HepG2 (cell line): ENCODE measurements at regions not wholly inside any gene's neighbourhood (a gene's known extent, or its start where the extent isn't known, plus 50 kb on each side); places are given as distances from the start of the nearest gene placed in this dataset.
A peak's percentile ranks its signal among the peaks of the same experiment; 100 is the strongest.

Source experiments
- ATAC-seq: fragments of 200-7000 bp; cut with Tn5 transposase; 3 replicates; pipeline ENCODE4 v1.9.1; 2020; ENCODE audit warnings: mild to moderate bottlenecking, moderate library complexity
- BruUV-seq: library from RNA; stranded (reverse); fragments of 400-500 nt; replicated peaks from 2 replicates; lab custom pipeline; 2021; lab: Mats Ljungman, UMichigan
- CTCF ChIA-PET: fragments of 300-600 bp; formaldehyde crosslinking; extraction: SDS; loops from one replicate; lab custom pipeline; 2021; ENCODE audit warnings: low total read pairs, inconsistent platforms, low intra/inter-chr PET ratio; lab: Yijun Ruan, JAX
- POLR2A ChIA-PET: fragments of 350-600 bp; sonication (Branson Sonifier 250); formaldehyde crosslinking; loops from one replicate; lab custom pipeline; 2020; ENCODE audit warnings: antibody characterized with exemption, inconsistent platforms; lab: Yijun Ruan, JAX
- DNase-seq: peaks from one replicate; pipeline ENCODE4 v3.0.0-alpha.2; 2015; ENCODE audit warnings: low spot score
- FAIRE-seq: peaks from 3 replicates; lab custom pipeline; 2011; peaks lifted over from hg19 to GRCh38; lab: Jason Lieb, UNC
- H2AFZ ChIP-seq: one replicate; pipeline ENCODE4 v1.6.1; 2011; ENCODE audit warnings: low read length, inconsistent platforms
- H3K27ac ChIP-seq: fragments of 300-600 bp; 3 replicates; pipeline ENCODE4 v1.8.0; 2011; ENCODE audit warnings: mixed run types, mild to moderate bottlenecking, mixed read lengths, low read length, inconsistent platforms; ENCODE audit not compliant: insufficient read depth; ENCODE audit errors: extremely low read length
- H3K27me3 ChIP-seq, 2 experiments: fragments of 200-600 bp in 1 of 2; 2 replicates in 1 of 2; 3 replicates in 1 of 2; pipeline versions ENCODE4 v1.6.0 to v1.8.0; 2011; ENCODE audit warnings: low read length in 2 of 2, mild to moderate bottlenecking in 2 of 2, moderate library complexity in 2 of 2, inconsistent platforms in 1 of 2; ENCODE audit not compliant: insufficient read depth in 2 of 2, control insufficient read depth in 1 of 2
- H3K36me3 ChIP-seq, 2 experiments: fragments of 200-600 bp in 1 of 2; replicated peaks in 1 of 2; 2 replicates in 1 of 2; 3 replicates in 1 of 2; pipeline versions ENCODE4 v1.5.1 to v1.8.0; 2011; ENCODE audit warnings: low read length in 2 of 2, inconsistent platforms in 1 of 2; ENCODE audit not compliant: insufficient read depth in 2 of 2, control insufficient read depth in 1 of 2
- H3K4me1 ChIP-seq: 2 replicates; pipeline ENCODE4 v1.5.1; 2012; ENCODE audit warnings: low read length, inconsistent platforms; ENCODE audit not compliant: insufficient read depth
- H3K4me2 ChIP-seq: 2 replicates; pipeline ENCODE4 v1.6.0; 2011; ENCODE audit warnings: low read depth, low read length, inconsistent platforms
- H3K4me3 ChIP-seq, 3 experiments: fragments of 200-600 bp in 1 of 3; sonication (generic), shearing (Covaris generic) in 1 of 3; replicated peaks in 1 of 3; 2 replicates each; pipeline ENCODE4 v1.5.1; 2011 to 2016; ENCODE audit warnings: low read length in 3 of 3, inconsistent platforms in 2 of 3, low read depth in 2 of 3, mild to moderate bottlenecking in 2 of 3, control low read depth in 1 of 3, mixed read lengths in 1 of 3; ENCODE audit not compliant: insufficient read depth in 1 of 3
- H3K79me2 ChIP-seq: one replicate; pipeline ENCODE4 v1.6.1; 2011; ENCODE audit warnings: low read length, inconsistent platforms; ENCODE audit not compliant: insufficient read depth
- H3K9ac ChIP-seq: 2 replicates; pipeline ENCODE4 v1.6.0; 2011; ENCODE audit warnings: mild to moderate bottlenecking, low read depth, low read length, inconsistent platforms; ENCODE audit not compliant: insufficient read depth
- H3K9me3 ChIP-seq: 2 replicates; pipeline ENCODE4 v1.5.1; 2012; ENCODE audit warnings: mild to moderate bottlenecking, low read length
- H4K20me1 ChIP-seq: 2 replicates; pipeline ENCODE4 v1.6.0; 2011; ENCODE audit warnings: inconsistent platforms, mild to moderate bottlenecking, low read length, moderate library complexity; ENCODE audit not compliant: insufficient read depth
- ADNP ChIP-seq: sonication (generic); formaldehyde crosslinking; IDR thresholded peaks from 2 replicates; pipeline ENCODE4 v1.4.0; 2020; ENCODE audit warnings: missing genetic modification reagents
- CREM ChIP-seq, 2 experiments: sonication (generic) in 1 of 2; formaldehyde crosslinking in 1 of 2; IDR thresholded peaks; 2 replicates each; pipeline versions ENCODE4 v1.4.0 to v1.6.1; 2016 to 2020; ENCODE audit warnings: antibody characterized with exemption in 1 of 2, mild to moderate bottlenecking in 1 of 2, missing genetic modification reagents in 1 of 2
- JUNB ChIP-seq: sonication (generic); formaldehyde crosslinking; IDR thresholded peaks from 2 replicates; pipeline ENCODE4 v1.8.0; 2022; ENCODE audit warnings: missing genetic modification reagents, mild to moderate bottlenecking, borderline replicate concordance
- MED8 ChIP-seq: sonication (generic); formaldehyde crosslinking; IDR thresholded peaks from 2 replicates; pipeline ENCODE4 v1.8.1; 2023; ENCODE audit warnings: mild to moderate bottlenecking, missing genetic modification reagents; ENCODE audit not compliant: insufficient replicate concordance
- MLLT10 ChIP-seq: sonication (generic); formaldehyde crosslinking; IDR thresholded peaks from 2 replicates; pipeline ENCODE4 v1.4.0; 2020; ENCODE audit warnings: missing genetic modification reagents
- RFX3 ChIP-seq: IDR thresholded peaks from 2 replicates; pipeline ENCODE4 v1.6.1; 2016; ENCODE audit warnings: missing biosample characterization, missing genetic modification reagents
- SP4 ChIP-seq: sonication (generic); formaldehyde crosslinking; IDR thresholded peaks from 2 replicates; pipeline ENCODE4 v1.8.1; 2023; ENCODE audit warnings: mild to moderate bottlenecking, missing genetic modification reagents
- SSRP1 ChIP-seq: IDR thresholded peaks from 2 replicates; pipeline ENCODE4 v1.6.1; 2016; ENCODE audit warnings: control low read depth
- ZNF274 ChIP-seq: sonication (generic); formaldehyde crosslinking; IDR thresholded peaks from 2 replicates; pipeline ENCODE4 v1.5.1; 2020; ENCODE audit warnings: mild to moderate bottlenecking, missing genetic modification reagents
- ZNF367 ChIP-seq: sonication (generic); formaldehyde crosslinking; IDR thresholded peaks from 2 replicates; pipeline ENCODE4 v1.4.0; 2020; ENCODE audit warnings: missing genetic modification reagents, borderline replicate concordance
- ZNF547 ChIP-seq: sonication (generic); formaldehyde crosslinking; IDR thresholded peaks from 2 replicates; pipeline ENCODE4 v1.5.1; 2020; ENCODE audit warnings: mild to moderate bottlenecking, missing genetic modification reagents
- ZNF720 ChIP-seq: sonication (generic); formaldehyde crosslinking; IDR thresholded peaks from 2 replicates; pipeline ENCODE4 v1.4.0; 2020; ENCODE audit warnings: missing genetic modification reagents
- ZNF766 ChIP-seq: sonication (generic); formaldehyde crosslinking; IDR thresholded peaks from 2 replicates; pipeline ENCODE4 v1.5.0; 2020; ENCODE audit warnings: missing genetic modification reagents, borderline replicate concordance
- ZNF839 ChIP-seq: sonication (generic); formaldehyde crosslinking; IDR thresholded peaks from 2 replicates; pipeline ENCODE4 v1.4.0; 2020; ENCODE audit warnings: missing genetic modification reagents, mild to moderate bottlenecking, borderline replicate concordance
- ZNF878 ChIP-seq: sonication (generic); formaldehyde crosslinking; IDR thresholded peaks from 2 replicates; pipeline ENCODE4 v1.8.1; 2023; ENCODE audit warnings: mild to moderate bottlenecking, missing genetic modification reagents, moderate library complexity
- WGBS: methylation state at CpG from one replicate; pipeline ENCODE4 v1.1.6; 2017; ENCODE audit warnings: low lambda C conversion rate; 5-methylcytosine and 5-hydroxymethylcytosine counted together
- in situ Hi-C: cut with HindIII; loops from 2 replicates; pipeline ENCODE4 v1.10.0; 2017; ENCODE audit warnings: low pct_unique_long_range_greater_than_20kb; ENCODE audit not compliant: extremely low pct_ligation_motif_present
- intact Hi-C: fragments of 100-400 bp; cut with micrococcal nuclease; formaldehyde crosslinking; loops from one replicate; pipeline ENCODE4 v1.10.0; 2022; ENCODE audit not compliant: unreplicated experiment
- TF ChIP-seq, protein P1 (sequence below): sonication (generic); formaldehyde crosslinking; IDR thresholded peaks from 2 replicates; pipeline ENCODE4 v1.8.1; 2023; ENCODE audit warnings: mild to moderate bottlenecking, moderate library complexity, missing genetic modification reagents
- TF ChIP-seq, protein P2 (sequence below): sonication (generic); formaldehyde crosslinking; IDR thresholded peaks from 2 replicates; pipeline ENCODE4 v1.5.0; 2020; ENCODE audit warnings: missing genetic modification reagents
- TF ChIP-seq, protein P3 (sequence below): sonication (generic); formaldehyde crosslinking; IDR thresholded peaks from 2 replicates; pipeline ENCODE4 v1.4.0; 2020; ENCODE audit warnings: mild to moderate bottlenecking, missing genetic modification reagents
- TF ChIP-seq, protein P4 (sequence below), 2 experiments: sonication (generic) in 1 of 2; formaldehyde crosslinking in 1 of 2; IDR thresholded peaks; 2 replicates each; pipeline versions ENCODE4 v1.5.1 to v1.6.1; 2011 to 2020; ENCODE audit warnings: borderline replicate concordance in 1 of 2, low read depth in 1 of 2, low read length in 1 of 2, mild to moderate bottlenecking in 1 of 2, missing genetic modification reagents in 1 of 2, moderate library complexity in 1 of 2

DNA sequence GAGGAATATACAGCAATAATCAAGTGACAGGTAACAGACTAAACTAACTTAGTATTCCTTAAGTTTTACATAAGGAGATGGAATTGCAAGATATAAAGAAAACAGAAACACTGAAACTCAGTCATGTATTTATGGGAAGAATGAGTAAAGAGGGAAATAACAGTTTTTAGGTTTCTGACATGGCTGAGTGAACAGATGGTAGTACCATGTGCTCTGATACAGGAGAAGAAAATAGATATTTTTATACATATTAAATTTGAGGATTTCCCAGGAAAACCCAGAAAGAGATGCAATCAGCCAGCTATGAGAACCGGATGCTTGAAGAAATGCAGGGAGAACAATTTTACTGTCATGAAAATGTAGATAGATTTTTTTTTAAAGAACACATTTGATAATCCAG, 669.5 kb upstream of the GRM3 start (continued):
- TF ChIP-seq SP4 (CRISPR knock-in tag) (no peak), ZNF367 (CRISPR knock-in tag) (no peak), ADNP (no peak), CREM (IDR thresholded peaks at IDR 0.05) (no peak), CREM (CRISPR knock-in tag; IDR thresholded peaks at IDR 0.05) (no peak), MLLT10 (CRISPR knock-in tag) (no peak), MED8 (no peak), ZNF274 (no peak), ZNF839 (CRISPR knock-in tag) (no peak)
- TF ChIP-seq, protein P1, sequence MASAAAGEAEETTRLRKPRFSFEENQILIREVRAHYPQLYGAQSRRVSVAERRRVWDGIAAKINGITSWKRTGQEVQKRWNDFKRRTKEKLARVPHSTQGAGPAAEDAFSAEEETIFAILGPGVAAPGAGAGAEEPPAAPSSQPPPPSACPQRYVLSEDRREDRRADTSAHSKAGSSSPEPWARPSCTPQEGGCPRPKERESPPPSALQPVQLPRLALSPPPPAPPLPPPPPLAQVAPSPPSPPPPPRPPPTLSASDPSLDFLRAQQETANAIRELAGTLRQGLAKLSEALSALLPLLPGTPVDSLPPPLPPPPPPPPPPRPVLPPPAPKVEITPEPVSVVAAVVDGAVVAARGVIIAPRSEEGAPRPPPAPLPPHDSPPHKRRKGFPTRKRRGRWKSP (CRISPR knock-in tag) = no peak
- TF ChIP-seq, protein P2, sequence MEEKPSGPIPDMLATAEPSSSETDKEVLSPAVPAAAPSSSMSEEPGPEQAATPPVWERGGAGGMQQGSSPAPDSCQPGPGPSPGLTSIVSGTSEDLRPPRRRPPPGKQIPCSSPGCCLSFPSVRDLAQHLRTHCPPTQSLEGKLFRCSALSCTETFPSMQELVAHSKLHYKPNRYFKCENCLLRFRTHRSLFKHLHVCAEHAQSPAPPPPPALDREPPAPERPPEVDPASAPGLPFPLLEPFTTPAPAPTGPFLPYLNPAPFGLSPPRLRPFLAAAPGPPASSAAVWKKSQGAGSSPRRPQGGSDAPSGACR (CRISPR knock-in tag) = no peak

DNA sequence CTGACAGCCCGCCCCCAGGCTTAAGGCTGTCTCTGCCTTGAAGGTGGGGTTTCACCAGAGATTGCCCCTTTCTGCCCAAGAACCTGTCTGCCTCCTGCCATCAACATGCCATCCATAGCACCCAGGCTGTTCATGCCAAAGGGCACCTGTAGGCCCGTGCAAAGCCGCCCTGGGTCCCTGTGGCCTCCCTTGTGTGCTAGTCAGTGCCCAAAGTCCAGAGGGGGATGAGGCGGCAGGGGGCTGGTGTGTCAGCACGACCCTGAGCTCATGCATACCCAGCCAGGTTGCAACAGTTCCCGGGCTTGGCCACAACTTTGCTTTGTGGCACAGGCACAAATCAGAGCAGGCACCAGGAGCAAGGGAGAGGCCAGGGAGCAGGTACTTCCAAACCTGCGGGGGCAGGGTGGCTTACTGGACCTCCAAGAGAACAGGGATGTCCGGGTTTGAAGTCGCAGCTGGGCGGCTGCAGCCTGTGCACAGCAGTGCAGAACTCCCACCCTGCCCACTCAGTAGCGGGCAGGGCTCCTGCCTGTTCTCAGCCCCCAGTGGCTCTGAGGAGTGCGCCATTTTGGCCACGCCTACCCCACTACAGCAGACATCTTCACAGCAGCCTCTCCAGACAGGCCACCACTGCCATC, 671.1 kb upstream of the GRM3 start:
- no peaks in the 10 kb centered on the region for H3K79me2 ChIP-seq
- no peak overlapping the region for H3K9ac ChIP-seq
- POLR2A ChIA-PET = no interaction called here
- H3K4me3 ChIP-seq = no peak overlapping the region
- H3K4me2 ChIP-seq = no peak overlapping the region
- no TSS peak for BruUV-seq
- no peaks in the 10 kb centered on the region for H3K4me1 ChIP-seq
- FAIRE-seq (no peak), DNase-seq (no peak), ATAC-seq (peak; percentile 47; the same call in 1 of the 3 replicates)
- no peaks in the 10 kb centered on the region for H3K27me3 ChIP-seq
- no peaks in the 10 kb centered on the region for H4K20me1 ChIP-seq
- H3K27ac ChIP-seq = no peak overlapping the region
- CTCF ChIA-PET = no interaction called here
- 14% methylated on average over 5 of the region's 13 CpGs for WGBS
- in situ Hi-C loops (no loop called here), intact Hi-C loops (no loop called here)
- H3K36me3 ChIP-seq = no peaks in the 10 kb centered on the region
- H2AFZ ChIP-seq = no peak overlapping the region
- no peaks in the 10 kb centered on the region for H3K9me3 ChIP-seq
- TF ChIP-seq SSRP1 (no peak), ZNF766 (CRISPR knock-in tag) (no peak), ZNF878 (CRISPR knock-in tag) (no peak), ZNF720 (CRISPR knock-in tag) (no peak), JUNB (CRISPR knock-in tag) (no peak), RFX3 (CRISPR knock-in tag) (no peak), ZNF547 (no peak)
- TF ChIP-seq, protein P3, sequence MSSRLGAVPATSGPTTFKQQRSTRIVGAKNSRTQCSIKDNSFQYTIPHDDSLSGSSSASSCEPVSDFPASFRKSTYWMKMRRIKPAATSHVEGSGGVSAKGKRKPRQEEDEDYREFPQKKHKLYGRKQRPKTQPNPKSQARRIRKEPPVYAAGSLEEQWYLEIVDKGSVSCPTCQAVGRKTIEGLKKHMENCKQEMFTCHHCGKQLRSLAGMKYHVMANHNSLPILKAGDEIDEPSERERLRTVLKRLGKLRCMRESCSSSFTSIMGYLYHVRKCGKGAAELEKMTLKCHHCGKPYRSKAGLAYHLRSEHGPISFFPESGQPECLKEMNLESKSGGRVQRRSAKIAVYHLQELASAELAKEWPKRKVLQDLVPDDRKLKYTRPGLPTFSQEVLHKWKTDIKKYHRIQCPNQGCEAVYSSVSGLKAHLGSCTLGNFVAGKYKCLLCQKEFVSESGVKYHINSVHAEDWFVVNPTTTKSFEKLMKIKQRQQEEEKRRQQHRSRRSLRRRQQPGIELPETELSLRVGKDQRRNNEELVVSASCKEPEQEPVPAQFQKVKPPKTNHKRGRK (CRISPR knock-in tag) = no peak
- TF ChIP-seq, protein P4, sequence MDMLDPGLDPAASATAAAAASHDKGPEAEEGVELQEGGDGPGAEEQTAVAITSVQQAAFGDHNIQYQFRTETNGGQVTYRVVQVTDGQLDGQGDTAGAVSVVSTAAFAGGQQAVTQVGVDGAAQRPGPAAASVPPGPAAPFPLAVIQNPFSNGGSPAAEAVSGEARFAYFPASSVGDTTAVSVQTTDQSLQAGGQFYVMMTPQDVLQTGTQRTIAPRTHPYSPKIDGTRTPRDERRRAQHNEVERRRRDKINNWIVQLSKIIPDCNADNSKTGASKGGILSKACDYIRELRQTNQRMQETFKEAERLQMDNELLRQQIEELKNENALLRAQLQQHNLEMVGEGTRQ (IDR thresholded peaks at IDR 0.05; ENCODE audit: low read depth, low read length) = no peak
- TF ChIP-seq, protein P4 (CRISPR knock-in tag; IDR thresholded peaks at IDR 0.05; ENCODE audit: borderline replicate concordance) = no peak
